ENCODE measurements at regions not wholly inside any gene's neighbourhood (a gene's known extent, or its start where the extent isn't known, plus 50 kb on each side); places are given as distances from the start of the nearest gene placed in this dataset.

DNA sequence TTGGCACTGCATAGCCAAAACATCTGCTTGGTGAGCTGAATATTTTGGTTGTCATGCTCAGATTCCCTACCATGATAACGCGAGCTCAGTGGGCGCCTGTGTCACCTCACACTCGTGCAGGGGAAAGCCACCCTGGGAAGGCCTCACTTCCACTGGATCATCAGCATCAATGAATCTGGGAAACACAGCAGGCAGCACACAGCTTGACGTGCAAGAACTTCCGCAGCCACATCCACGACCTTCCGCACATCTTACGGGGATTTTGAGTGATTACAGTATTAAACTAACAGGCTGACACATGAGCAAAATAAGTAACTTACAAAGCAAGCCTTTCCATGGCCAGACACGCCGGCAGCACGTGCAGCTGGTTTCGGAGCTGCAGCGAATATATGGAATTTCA is 54.7 kb upstream of the FOXF1 start:
- Histone ChIP-seq H3K4me1 (no peaks in the 10 kb centered on the region), H3K4me3 (no peak overlapping the region), H3K27ac (no peak overlapping the region), H3K9me3 (peaks cover 10% of the 10 kb centered on the region), H3K4me2 (no peak overlapping the region)
- no peak for ATAC-seq
- WGBS (ENCODE audit: missing lambda C conversion rate): 67% methylated on average over 14 of the region's 14 CpGs
- FAIRE-seq: no peak
- no peak for DNase-seq (ENCODE audit: low read depth in 1 of 2, low spot score in 1 of 2)
- CTCF ChIA-PET: interaction anchor here (1.1 to 1.5 kb wide), 2 partner anchors 19 to 23 kb away, joined by 3 read pairs; no protein-coding TSS in a partner anchor
- POLR2A ChIA-PET: no interaction called here
- TF ChIP-seq POLR2A (IDR thresholded peaks at IDR 0.05; ENCODE audit: low read length): no peak

DNA sequence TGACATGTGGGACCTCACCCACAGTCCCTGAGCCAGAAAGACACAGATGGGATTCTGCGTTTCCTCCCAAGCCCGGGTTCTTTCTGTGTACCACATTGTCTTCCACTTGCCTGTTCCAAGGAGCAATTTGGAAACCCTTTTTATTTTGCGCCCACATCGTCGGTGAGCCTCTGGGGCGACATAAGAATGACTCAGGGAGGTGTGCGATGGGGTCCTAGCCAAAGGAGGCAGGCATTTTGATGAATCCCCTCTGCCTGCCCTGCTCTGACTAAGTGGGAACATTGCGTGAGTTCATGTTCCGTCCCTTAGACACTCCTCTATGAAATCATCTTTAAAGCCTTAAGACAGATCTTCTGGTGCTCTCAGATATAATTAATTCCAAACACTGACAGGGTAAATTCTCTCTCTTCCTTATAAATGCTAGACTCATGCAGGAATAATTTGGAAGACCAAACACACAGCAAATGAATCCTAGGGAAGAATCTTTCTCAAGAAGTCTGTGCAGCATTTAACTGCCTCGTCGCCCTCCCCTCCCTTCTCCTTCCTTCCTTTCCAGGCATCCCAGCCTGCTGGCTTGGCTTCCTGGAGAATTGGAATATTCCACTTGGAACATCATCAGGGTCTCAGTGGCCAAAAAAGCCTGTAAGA is 52.7 kb upstream of the FOXF1 start:
- no peak overlapping the region for H3K4me2 ChIP-seq
- ChIA-PET POLR2A (no interaction called here), CTCF (interaction anchor here (0.6 to 0.9 kb wide), 2 partner anchors 13 to 25 kb away, joined by 3 read pairs; no protein-coding TSS in a partner anchor)
- H3K4me3 ChIP-seq: no peak overlapping the region
- TF ChIP-seq NR3C1 (IDR thresholded peaks at IDR 0.05) (no peak), ZC3H11A (IDR thresholded peaks at IDR 0.05) (no peak), NPAS2 (CRISPR knock-in tag; IDR thresholded peaks at IDR 0.05; ENCODE audit: borderline replicate concordance) (no peak), HOXA7 (CRISPR knock-in tag; IDR thresholded peaks at IDR 0.05) (no peak), RFX5 (IDR thresholded peaks at IDR 0.05) (no peak)
- no peaks in the 10 kb centered on the region for H3K4me1 ChIP-seq
- no peak for DNase-seq (ENCODE audit: low read depth in 1 of 2, low spot score in 1 of 2)
- no peak for FAIRE-seq
- H3K9me3 ChIP-seq: peaks cover 18% of the 10 kb centered on the region
- ATAC-seq: no peak; a peak in 1 of 6 replicates
- WGBS (ENCODE audit: missing lambda C conversion rate): 12% methylated on average over 11 of the region's 11 CpGs
- no peak overlapping the region for H3K27ac ChIP-seq

- TF ChIP-seq EP300 (IDR thresholded peaks at IDR 0.05): no peak
- no peak for TF ChIP-seq HES2 (IDR thresholded peaks at IDR 0.05)
- no peak for TF ChIP-seq CTCF (IDR thresholded peaks at IDR 0.05)
- TF ChIP-seq FOSB (CRISPR knock-in tag; IDR thresholded peaks at IDR 0.05): no peak
- no peak for TF ChIP-seq EHF (CRISPR knock-in tag; IDR thresholded peaks at IDR 0.05)
- no peak for TF ChIP-seq CBX2 (IDR thresholded peaks at IDR 0.05; ENCODE audit: borderline replicate concordance, low read depth)
- TF ChIP-seq, protein P1, sequence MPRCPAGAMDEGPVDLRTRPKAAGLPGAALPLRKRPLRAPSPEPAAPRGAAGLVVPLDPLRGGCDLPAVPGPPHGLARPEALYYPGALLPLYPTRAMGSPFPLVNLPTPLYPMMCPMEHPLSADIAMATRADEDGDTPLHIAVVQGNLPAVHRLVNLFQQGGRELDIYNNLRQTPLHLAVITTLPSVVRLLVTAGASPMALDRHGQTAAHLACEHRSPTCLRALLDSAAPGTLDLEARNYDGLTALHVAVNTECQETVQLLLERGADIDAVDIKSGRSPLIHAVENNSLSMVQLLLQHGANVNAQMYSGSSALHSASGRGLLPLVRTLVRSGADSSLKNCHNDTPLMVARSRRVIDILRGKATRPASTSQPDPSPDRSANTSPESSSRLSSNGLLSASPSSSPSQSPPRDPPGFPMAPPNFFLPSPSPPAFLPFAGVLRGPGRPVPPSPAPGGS (IDR thresholded peaks at IDR 0.05): no peak
- no peak for TF ChIP-seq ZNF302 (CRISPR knock-in tag; IDR thresholded peaks at IDR 0.05)
- POLR2A ChIA-PET: no interaction called here
- Histone ChIP-seq H3K4me3 (no peak overlapping the region), H3K4me2 (no peak overlapping the region), H3K4me1 (no peaks in the 10 kb centered on the region), H3K9me3 (peaks cover 20% of the 10 kb centered on the region), H3K27ac (no peak overlapping the region)
- CTCF ChIA-PET: interaction anchor here (0.6 kb wide), 1 partner anchor 25 kb away, joined by 3 read pairs; no protein-coding TSS in a partner anchor
- DNase-seq (ENCODE audit: low read depth in 1 of 2, low spot score in 1 of 2) (no peak), ATAC-seq (no peak), FAIRE-seq (no peak)
- 7% methylated on average over 7 of the region's 7 CpGs for WGBS (ENCODE audit: missing lambda C conversion rate)
These were observed 52.1 kb upstream of the FOXF1 start for GRCh38 chr16:86458149-86458777.

GRCh38 chr16:86459266-86459665 is 51.1 kb upstream of the FOXF1 start:
- ATAC-seq: no peak
- no peak for FAIRE-seq
- DNase-seq (ENCODE audit: low read depth in 1 of 2, low spot score in 1 of 2): no peak
- Histone ChIP-seq H3K4me2 (no peak overlapping the region), H3K27ac (no peak overlapping the region), H3K4me3 (no peak overlapping the region), H3K9me3 (peaks cover 20% of the 10 kb centered on the region), H3K4me1 (no peaks in the 10 kb centered on the region)
- POLR2A ChIA-PET: no interaction called here
- TF ChIP-seq MYC (IDR thresholded peaks at IDR 0.05; ENCODE audit: borderline replicate concordance, low read length) (no peak), ZSCAN20 (CRISPR knock-in tag; IDR thresholded peaks at IDR 0.05) (no peak)
- CTCF ChIA-PET: no interaction called here
- WGBS (ENCODE audit: missing lambda C conversion rate): 11% methylated on average over 13 of the region's 13 CpGs

Small RNA genes in the stretch of these regions (small RNA-seq; reads per million reads assigned to genes)
- gene RF00019: 0 reads per million in 6 experiments

Measured in A549 (cell line).